ENCODE measurements at regions not wholly inside any gene's neighbourhood (a gene's known extent, or its start where the extent isn't known, plus 50 kb on each side); places are given as distances from the start of the nearest gene placed in this dataset.
A peak's percentile ranks its signal among the peaks of the same experiment; 100 is the strongest.

DNA sequence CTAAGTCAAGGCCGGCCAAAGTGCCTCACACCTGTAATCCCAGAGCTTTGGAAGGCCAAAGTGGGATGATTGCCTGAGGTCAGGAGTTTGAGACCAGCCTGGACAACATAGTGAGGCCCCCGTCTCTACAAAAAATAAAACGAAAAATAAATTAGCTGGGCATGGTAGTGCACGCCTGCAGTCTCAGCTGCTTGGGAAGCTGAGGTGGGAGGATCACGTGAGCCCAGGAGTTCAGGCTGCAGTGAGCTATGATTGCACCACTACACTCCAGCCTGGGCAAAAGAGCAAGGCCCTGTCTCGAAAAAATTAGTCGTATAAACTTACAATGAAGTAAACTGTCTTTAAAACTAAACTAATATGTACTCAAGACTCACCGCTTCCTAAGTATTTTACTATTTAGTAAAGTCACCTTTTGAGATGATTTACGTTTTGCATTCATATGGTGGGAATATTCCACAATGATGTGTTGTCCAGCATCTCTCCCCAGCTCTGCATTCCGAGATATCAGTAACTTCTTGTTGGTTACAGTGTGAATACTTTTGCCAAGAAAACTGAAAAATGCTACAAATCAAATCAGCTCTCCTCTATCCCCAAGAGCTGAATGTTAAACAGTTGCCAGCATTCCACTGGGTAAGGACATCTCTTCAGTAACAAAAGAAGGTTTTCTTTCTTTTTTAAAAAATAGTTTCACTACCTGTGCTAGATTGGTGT lies 84.9 kb upstream of the C21orf91 start:
- ATAC-seq, result no peak

DNA sequence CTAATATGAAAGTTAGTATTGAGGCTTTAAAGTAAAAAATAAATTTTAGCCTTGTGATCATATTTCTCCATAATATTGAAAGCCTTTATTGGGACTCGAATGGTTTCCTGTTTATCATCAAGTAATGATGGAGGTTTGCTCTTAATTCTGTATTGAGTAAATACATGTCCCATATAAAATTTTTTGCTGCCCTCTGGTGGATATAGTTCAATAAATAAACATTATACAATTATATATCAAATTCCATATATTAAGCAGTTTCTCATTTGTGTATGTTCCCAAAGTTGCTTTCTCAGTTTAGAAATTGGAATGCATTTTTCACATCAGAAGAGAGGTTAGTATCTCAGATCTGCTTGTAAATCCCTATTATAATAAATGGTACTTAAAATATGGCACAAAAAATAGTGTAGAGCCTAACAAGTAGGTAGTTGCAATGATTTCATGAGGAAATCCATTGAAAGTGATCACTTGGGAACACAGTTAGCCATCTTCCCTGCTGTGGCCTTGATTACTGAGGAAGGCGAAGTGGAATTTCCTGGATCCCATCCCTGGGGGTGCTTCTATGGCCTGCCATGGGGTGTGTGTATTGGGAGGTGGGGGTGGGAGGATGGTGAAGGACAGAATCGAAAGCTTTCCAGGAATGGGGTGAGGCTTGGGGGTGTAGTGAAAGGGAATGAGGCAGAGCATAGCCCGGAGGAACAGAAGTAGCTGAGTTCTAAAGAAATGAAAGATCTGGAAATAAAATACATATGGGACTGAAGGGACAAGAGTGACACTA lies 84.1 kb upstream of the C21orf91 start:
- ATAC-seq, result peak; percentile 64
- no peak for DNase-seq (ENCODE audit: low spot score)

More for the DNA sequence above, 84.9 kb upstream of the C21orf91 start:
- no peak for DNase-seq (ENCODE audit: low spot score)

DNA sequence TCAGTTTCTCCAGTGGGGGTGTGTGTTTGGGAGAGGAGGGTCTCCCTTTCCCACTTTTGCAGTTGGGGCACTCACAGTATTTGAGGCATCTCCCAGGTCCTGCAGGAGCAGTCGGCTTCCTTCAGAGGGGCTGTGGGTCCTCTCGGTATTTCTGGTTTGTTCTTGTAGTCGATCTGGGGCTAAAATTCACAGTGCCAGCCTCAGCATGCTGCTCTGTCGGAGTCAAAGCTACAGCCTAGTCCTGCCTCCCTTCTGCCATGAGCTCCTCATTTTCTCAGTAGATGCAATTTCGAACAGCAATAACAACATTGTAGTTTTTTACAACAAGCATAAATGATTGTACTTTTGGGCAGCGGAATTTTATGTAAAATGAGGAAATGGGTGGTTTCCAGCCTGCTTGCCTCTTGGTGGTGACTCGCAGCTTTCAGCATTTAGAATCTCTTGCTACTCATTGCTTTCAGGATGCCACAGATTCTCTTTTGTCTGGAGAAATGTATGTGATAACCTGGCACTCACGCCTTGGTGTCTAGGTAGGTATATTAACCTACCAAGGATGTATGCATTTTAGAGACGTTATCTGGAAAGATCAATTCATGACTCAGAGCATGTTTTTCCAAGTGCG lies 82.4 kb upstream of the C21orf91 start:
- DNase-seq (ENCODE audit: low spot score), result no peak
- no peak for ATAC-seq

DNA sequence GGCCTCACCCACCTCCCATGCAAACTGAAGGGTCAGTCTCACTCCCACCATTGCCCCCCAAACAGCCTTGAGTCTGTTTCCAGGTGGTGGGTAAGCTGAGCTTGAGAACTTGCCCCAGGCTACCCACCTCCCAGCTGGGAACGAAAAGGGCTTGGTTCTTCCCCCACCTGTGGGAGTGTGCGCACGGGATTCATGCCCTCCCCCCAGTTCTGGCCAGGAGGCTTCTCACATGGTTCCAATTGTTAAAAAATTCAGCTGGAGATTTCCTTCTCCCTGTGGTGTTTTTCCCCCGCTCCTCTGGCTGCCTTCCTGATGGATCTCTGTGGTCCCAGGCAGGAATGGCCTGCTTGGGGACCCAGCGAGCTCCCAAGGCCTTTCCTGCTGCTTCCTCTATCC lies 81.8 kb upstream of the C21orf91 start:
- ATAC-seq (no peak), DNase-seq (ENCODE audit: low spot score) (no peak)

DNA sequence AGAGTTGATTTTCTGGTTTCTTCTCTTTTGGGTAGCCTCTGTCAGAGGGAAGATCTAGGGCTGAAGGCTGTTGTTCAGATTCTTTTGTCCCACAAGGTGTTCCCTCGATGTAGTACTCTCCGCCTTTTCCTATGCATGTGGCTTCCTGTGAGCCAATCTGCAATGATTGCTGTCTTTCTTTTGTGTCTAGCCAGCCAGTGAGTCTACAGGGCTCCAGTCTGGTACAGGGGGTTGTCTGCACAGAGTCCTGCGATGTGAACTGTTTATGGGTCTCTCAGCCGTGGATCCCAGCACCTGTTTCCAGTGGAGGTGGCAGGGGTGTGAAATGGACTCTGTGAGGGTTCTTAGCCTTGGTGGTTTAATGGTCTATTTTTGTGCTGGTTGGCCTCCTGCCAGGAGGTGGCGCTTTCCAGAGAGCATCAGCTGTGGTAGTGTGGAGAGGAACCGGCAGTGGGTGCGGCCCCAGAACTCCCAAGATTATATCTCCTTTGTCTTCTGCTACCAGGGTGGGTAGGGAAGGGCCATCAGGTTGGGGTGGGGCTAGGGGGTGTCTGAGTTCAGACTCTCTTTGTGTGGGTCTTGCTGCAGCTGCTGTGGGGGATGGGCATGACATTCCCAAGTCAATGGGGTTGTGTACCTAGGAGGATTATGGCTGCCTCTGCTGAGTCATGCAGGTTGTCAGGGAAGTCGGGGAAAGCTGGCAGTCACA lies 81.3 kb upstream of the C21orf91 start:
- no peak for DNase-seq (ENCODE audit: low spot score)

DNA sequence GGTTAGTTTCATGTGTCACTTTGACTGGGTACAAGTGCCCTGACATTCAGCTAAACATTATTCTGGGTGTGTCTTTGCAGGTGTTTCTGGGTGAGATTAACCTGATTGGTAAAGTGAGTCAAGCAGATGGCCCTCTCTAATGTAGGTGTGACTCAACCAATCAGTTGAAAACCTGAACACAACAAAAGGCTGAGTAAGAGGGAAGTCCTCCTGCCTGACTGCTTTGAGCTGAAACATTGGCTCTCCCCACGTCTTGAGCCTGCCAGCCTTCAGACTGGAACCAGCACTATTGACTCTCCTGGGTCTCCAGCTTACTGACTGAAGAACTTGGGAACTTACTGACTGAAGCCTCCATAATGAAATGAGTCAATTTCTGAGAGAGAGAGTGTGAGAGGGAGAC lies 70.0 kb upstream of the C21orf91 start:
- ATAC-seq (no peak), DNase-seq (ENCODE audit: low spot score) (no peak)

More for the DNA sequence above, 81.3 kb upstream of the C21orf91 start:
- ATAC-seq, result no peak

DNA sequence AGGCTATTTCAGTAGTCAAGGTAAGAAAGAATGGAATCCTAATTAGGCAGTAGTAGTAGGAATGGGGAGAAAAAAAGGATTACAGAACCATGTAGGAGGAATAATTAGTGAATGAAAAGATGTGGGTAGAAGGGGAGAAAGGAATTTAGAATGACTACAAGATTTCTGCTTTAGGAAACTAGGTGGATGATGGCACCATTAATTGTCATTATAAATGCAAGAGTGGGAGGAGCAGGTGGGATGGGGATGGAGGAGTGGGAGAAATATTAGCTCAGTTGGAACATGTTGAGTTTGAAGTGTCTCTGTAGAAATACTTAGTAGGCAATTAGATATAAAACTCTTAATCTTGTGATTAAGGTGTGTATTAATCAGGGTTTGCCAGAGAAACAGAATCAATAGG lies 50.0 kb upstream of the C21orf91 start:
- ATAC-seq, result no peak
- no peak for DNase-seq (ENCODE audit: low spot score)
